GM18858 (cell line): ENCODE measurements at regions not wholly inside any gene's neighbourhood (a gene's known extent, or its start where the extent isn't known, plus 50 kb on each side); places are given as distances from the start of the nearest gene placed in this dataset.
"Not testable (repeated sequence)": the region's sequence is repeated elsewhere in the genome, so short reads cannot be mapped to it uniquely, and the experiment has no call there.

Experiments used
- ATAC-seq: cut with Tn5 transposase; IDR thresholded peaks from one replicate; pipeline ENCODE4 v1.9.1; 2021; ENCODE audit not compliant: unreplicated experiment

GRCh38 chr7:52782348-52782747 is 253.1 kb upstream of the POM121L12 start:
- no peak for ATAC-seq

GRCh38 chr7:52781250-52781649 is 254.2 kb upstream of the POM121L12 start:
- no peak for ATAC-seq

DNA sequence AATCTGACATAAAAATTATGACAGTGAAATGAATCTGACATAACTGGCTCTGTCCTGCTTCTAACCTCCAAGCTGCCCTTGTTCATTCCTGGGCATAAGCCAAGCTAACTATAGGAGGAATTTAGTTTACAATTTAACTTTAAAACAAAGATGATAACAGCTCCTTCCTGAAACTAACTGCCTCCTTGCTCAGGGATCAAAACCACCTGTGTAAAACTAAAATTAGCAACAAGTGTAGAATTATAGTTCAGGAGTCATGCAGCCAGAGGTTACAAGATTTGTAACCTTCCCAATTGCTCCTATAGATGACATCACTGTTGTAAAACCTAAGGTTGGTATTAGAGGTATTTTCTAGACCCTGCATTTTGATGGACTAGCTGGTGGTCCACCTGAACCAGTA is 256.4 kb upstream of the POM121L12 start:
- ATAC-seq, result no peak

DNA sequence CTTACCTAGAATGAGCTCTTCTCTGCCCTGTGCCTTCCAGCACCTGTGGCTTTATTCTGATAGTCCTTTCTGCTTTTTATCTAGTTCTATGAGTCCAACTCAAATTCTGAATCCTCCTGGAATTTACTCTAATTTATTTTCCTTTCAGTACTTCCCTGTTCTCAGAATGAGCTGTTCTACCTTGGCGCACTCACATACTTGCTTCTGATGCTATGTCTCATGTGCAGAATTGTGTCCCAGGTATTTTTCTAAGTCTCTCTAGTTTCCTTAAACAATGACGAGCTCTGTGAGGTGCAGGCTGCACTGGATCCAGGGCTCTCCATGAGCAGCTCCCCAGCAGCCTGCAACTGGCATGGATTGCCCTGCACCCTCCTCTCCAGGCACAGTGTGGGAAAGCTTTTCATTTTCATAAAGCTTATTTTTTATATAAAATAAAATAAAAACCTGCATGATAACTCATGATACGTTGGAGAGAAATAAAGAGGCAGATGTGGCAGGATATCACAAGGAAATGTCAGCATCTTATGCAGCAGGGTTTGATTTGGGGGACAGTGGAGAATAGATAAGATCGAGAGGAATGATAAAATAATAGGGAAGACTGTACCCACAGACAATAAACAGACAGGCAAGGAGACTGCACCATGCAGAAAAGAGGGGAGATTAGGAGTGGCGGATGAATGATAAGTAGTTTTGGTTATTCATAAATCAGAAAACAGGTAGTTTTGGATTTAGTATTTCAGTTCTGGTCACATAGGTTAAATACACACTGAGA is 258.2 kb upstream of the POM121L12 start:
- ATAC-seq, result no peak

DNA sequence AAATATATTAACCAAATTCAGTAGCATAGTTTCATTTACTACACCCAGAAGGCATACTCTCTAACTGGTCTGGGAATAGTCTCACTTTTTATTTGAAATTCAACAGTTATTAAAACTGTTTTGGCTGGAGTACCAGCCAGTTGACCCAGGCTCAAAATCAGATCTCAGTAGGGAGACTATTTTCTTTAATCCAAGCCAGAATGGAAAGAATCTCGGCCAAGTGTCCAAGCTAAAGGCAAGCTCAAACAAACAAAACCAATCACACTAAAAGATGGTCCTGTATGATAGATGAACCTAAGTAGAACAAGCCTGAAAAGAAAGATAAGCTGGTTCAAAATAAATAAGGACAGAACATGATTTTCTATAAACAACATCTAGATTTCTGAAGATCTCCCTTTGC is 259.6 kb upstream of the POM121L12 start:
- ATAC-seq, result no peak

DNA sequence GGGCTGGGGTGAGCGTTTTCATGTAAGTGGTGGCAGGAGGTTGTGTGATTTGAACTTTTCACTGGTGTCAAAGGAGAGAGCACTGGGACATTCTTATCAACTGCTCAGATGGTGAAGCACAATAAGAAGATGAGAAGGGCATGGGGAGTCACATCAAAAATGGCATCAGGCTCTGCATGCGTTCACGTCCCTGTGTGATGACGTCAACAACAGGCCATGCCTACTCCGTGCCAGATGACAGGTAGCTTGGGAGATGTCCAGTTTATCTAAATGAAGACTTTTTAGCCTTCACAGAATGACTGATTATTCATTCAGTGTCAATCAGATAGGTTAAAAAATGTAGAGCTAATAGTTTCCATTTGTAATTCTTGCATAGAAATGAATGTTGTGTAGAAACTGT is 264.3 kb upstream of the POM121L12 start:
- ATAC-seq, result no peak

DNA sequence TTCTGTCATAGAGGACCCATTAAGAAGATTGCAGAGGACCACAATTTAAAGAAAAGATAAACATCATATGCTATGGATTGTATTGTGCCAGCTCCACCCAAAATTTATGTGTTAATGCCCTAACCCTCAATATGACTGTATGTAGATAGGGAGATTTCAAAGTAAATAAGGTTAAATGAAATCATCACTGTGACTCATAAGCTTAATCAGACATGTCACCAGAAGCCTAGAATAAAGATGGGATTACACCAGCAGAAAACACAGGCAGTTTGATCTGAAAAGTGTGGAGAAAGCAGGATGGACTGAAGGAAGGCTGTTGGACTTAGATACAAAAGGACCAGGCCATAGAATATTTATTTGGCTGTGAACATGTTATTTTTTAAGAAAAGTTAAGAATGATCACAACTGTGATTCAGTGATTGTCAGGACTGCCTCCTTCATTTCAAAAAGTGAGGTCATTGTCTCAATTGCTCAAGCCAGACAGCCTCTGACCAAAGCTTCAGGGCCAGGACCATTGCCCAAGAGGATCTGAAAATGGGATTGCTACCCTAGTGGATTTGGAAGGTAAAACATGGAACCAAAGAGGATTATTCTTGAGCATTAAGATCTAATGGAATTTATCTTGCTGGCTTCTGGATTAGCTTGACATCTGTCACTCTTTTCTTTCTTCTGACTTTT is 270.8 kb upstream of the POM121L12 start:
- no peak for ATAC-seq

- ATAC-seq, result no peak
These were observed 277.1 kb upstream of the POM121L12 start for GRCh38 chr7:52758356-52758755.

GRCh38 chr7:52753855-52754254 is 281.6 kb upstream of the POM121L12 start:
- ATAC-seq, result no peak

GRCh38 chr7:52752891-52753290 is 282.5 kb upstream of the POM121L12 start:
- no peak for ATAC-seq

DNA sequence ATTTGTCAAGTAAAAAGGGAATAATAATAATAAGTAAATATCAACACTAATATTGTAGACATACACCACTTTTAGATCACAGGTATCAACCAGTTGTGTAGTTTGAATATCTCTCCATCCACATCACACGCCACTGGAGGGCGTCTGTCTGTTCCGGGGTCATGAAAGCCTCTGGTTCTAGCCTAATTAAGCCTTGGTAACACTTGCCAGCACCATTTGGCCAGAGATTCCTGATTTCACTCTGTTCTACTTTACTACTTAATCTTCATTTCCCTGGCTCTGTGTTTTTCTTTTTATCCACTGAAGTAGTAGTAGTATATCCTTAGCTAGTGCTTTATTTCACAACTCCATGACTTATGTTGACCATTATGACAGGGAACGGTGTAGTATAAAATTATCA is 285.6 kb upstream of the POM121L12 start:
- no peak for ATAC-seq

DNA sequence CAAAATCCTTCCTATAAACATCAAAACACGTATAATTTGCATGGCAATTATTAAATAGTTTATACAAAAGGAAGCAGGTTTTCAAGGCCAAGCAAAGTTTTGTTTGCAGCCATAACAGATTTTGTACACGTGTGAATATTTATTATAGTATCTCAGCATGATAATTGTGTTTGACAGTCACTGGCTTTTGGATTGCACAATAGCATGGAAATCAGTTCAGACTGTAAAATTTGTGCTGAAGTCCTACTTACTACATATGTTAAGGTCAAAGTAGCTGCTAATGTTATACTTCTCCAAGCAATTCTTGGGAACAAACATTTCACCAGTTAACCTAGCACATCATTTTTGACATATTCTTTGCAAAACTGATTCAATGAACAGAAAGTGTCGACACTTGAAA is 287.6 kb upstream of the POM121L12 start:
- ATAC-seq, result no peak

DNA sequence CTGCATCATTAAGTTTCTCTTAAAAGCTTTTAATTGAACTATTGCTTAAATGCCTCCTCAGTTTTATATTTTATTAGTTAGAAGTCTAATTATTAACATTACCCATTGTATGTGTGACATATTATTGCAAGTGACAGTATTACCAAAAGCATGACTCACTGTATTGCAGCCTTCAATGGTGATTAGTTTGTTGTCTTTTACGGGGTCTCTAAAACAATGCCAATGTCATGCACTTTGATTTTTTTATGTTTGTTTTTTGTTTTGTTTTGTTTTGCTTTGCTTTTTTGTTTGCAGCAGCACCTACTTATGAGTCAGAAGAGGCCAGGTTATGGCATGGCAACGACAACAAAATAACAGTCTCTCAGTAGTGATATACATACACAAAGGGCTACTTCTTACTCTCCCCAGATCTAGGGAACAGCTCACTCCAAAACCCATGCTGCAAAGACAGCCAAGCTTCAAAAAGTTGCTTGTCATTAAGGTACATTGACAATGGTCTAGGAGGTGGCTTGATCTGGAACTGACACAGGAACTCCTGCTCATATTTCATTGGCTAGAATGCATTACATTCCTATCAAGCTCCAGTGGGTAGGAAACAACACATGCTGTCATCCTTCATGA is 293.7 kb upstream of the POM121L12 start:
- no peak for ATAC-seq

GRCh38 chr7:52735656-52736055 is 299.8 kb upstream of the POM121L12 start:
- ATAC-seq, result no peak

- not testable (repeated sequence) for ATAC-seq
These were observed 306.8 kb upstream of the POM121L12 start for GRCh38 chr7:52728683-52729082.

- ATAC-seq, result no peak
These were observed 307.8 kb upstream of the POM121L12 start for GRCh38 chr7:52727632-52728031.

- no peak for ATAC-seq
These were observed 308.4 kb upstream of the POM121L12 start for GRCh38 chr7:52726986-52727385.

DNA sequence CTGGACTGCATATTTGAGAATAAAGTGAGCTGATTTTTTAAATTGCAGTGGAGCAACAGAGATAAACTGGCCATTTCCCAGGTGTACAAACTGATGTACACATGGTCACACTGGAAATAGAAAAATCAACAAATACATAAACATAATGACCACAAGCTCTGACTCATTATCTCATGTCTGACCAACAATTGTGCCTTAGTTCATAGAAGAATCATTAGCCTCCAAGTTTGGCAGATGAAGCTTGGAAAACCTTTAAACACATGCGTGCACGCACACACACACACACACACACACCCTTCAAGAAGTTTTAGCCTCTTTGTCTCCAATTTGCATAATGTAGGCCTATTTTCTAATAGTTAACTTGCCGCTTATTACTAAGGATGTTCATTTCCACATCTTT is 308.9 kb upstream of the POM121L12 start:
- ATAC-seq, result no peak

- ATAC-seq, result no peak
These were observed 311.8 kb upstream of the POM121L12 start for GRCh38 chr7:52723606-52724005.

DNA sequence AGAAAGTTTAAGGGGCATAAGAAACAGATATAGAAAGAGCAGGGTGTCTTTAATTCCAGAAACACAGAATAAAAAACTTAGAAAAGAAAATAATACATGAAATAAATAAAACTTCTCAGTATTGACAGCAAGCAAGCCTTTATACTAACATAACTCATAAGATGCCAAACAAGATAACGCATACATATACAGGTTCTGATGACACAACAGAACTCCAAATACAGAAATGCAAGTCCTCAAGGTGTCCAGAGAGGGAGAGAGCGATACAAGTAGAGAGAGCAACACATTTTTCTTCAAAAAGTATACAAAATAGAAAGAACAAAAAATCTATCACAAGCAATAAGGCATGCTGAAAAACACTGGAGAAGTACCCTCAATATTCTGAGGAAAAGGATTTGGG is 314.6 kb upstream of the POM121L12 start:
- ATAC-seq, result no peak

- ATAC-seq, result no peak
These were observed 315.8 kb upstream of the POM121L12 start for GRCh38 chr7:52719677-52720076.

- no peak for ATAC-seq
These were observed 319.7 kb upstream of the POM121L12 start for GRCh38 chr7:52715701-52716100.
